ENCODE measurements at regions not wholly inside any gene's neighbourhood (a gene's known extent, or its start where the extent isn't known, plus 50 kb on each side); places are given as distances from the start of the nearest gene placed in this dataset.
"Not testable (repeated sequence)": the region's sequence is repeated elsewhere in the genome, so short reads cannot be mapped to it uniquely, and the experiment has no call there.

DNA sequence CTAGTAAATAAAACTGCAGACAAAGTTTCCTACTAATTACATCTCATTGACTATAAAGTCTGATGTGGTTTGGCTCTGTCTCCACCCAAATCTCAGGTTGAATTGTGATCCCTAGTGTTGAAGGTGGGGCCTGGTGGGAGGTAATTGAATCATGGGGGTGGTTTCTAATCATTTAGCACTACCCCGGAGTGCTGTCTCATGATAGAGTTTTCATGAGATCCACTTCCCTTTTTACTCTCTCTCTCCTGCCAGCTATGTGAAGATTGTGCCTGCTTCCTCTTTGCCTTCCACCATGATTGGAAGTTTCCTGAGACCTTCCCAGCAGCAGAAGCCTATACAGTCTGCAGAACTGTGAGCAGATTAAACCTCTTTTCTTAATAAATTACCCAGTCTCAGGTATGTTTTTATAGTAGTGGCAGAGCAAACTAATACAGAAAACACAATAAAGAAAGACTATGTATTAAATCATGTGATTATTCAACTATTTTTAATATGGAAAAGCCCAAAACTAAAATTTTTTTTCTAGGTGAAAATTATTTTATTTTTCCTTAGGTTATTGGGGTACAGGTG lies 232.1 kb downstream of the FZD1 start:
- H3K4me1 ChIP-seq (ENCODE audit: control extremely low read depth in 1 of 4, control insufficient read depth in 4 of 4, insufficient read depth in 4 of 4, low read length in 3 of 4) = no peaks in the 10 kb centered on the region
- H3K4me3 ChIP-seq (ENCODE audit: control insufficient read depth in 1 of 7, extremely low read depth in 1 of 7, insufficient read depth in 4 of 7, low read depth in 2 of 7, low read length in 6 of 7) = no peak overlapping the region
- peak; percentile 6 to 61 (median 37) for DNase-seq
- CTCF ChIA-PET = no interaction called here
- H3K27ac ChIP-seq (ENCODE audit: insufficient read depth in 1 of 2, low read depth in 1 of 2, low read length in 2 of 2, poor library complexity in 1 of 2, severe bottlenecking in 2 of 2) = no peak overlapping the region
- no peaks in the 10 kb centered on the region for H3K36me3 ChIP-seq (ENCODE audit: control insufficient read depth in 4 of 4, insufficient read depth in 4 of 4, low read length in 3 of 4)
- no peaks in the 10 kb centered on the region for H3K9me3 ChIP-seq (ENCODE audit: control extremely low read depth in 1 of 5, control insufficient read depth in 4 of 5, insufficient read depth in 2 of 5, low read depth in 1 of 5, low read length in 4 of 5)
- POLR2A ChIA-PET = no interaction called here
- 0% methylated on average over 1 of the region's 1 CpG for WGBS (ENCODE audit: insufficient coverage)
- no peaks in the 10 kb centered on the region for H3K27me3 ChIP-seq (replicated peaks in 2 of 5; ENCODE audit: control insufficient read depth in 4 of 5, insufficient read depth in 5 of 5, low read length in 4 of 5)

DNA sequence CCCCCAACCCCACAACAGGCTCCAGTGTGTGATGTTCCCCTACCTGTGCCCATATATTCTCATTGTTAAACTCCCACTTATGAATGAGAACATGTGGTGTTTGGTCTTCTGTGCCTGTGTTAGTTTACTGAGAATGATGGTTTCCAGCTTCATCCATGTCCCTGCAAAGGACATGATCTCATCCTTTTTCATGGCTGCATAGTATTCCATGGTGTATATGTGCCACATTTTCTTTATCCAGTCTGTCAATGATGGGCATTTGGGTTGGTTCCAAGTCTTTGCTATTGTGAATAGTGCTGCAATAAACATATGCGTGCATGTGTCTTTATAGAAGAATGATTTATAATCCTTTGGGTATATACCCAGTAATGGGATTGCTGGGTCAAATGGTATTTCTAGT lies 233.0 kb downstream of the FZD1 start:
- no CpG with 5 or more reads among the region's 1 CpG for WGBS (ENCODE audit: insufficient coverage)
- H3K36me3 ChIP-seq (ENCODE audit: control insufficient read depth in 4 of 4, insufficient read depth in 4 of 4, low read length in 3 of 4); H3K27me3 ChIP-seq (replicated peaks in 2 of 5; ENCODE audit: control insufficient read depth in 4 of 5, insufficient read depth in 5 of 5, low read length in 4 of 5); H3K4me3 ChIP-seq (ENCODE audit: control insufficient read depth in 1 of 7, extremely low read depth in 1 of 7, insufficient read depth in 4 of 7, low read depth in 2 of 7, low read length in 6 of 7); H3K9me3 ChIP-seq (ENCODE audit: control extremely low read depth in 1 of 5, control insufficient read depth in 4 of 5, insufficient read depth in 2 of 5, low read depth in 1 of 5, low read length in 4 of 5); H3K4me1 ChIP-seq (ENCODE audit: control extremely low read depth in 1 of 4, control insufficient read depth in 4 of 4, insufficient read depth in 4 of 4, low read length in 3 of 4); H3K27ac ChIP-seq (ENCODE audit: insufficient read depth in 1 of 2, low read depth in 1 of 2, low read length in 2 of 2, poor library complexity in 1 of 2, severe bottlenecking in 2 of 2); POLR2A ChIA-PET; DNase-seq: not testable (repeated sequence)
- CTCF ChIA-PET = interaction anchor here (0.6 kb wide), 1 partner anchor 219 kb away, joined by 3 read pairs; no protein-coding TSS in a partner anchor

DNA sequence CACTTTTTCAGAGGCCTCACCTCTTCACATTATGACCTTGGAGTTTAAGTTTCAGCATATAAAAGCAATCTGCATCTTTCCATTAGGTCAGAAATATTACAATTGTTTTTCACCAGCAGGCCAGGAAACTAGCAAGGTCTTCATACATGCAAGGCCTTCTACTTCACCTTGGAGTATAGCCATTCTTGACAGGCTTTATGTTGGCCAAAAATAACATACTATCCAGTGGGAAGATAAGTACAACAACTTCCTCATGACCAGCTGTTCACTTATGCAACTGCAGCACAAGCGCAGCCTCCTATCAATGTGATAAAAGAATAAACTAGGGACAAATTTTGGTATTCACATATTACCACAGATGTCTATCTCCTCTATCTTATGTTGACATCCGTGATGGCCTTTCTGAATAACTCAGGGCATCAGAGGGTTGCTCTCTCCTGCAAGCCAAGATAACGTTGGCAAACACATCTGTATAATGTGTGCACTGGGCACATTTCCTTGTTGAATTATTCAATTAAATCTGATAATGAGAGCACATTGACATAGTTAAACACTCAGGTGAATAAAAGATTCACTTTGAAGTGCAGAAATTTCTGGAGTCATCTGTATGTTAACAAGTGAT lies 239.8 kb downstream of the FZD1 start:
- H3K36me3 ChIP-seq (ENCODE audit: control insufficient read depth in 4 of 4, insufficient read depth in 4 of 4, low read length in 3 of 4) = no peaks in the 10 kb centered on the region
- peak in 1 of 3 donors; percentile 0 for DNase-seq
- no peak overlapping the region for H3K27ac ChIP-seq (ENCODE audit: insufficient read depth in 1 of 2, low read depth in 1 of 2, low read length in 2 of 2, poor library complexity in 1 of 2, severe bottlenecking in 2 of 2)
- WGBS (ENCODE audit: insufficient coverage) = no CpG with 5 or more reads among the region's 3 CpGs
- CTCF ChIA-PET = no interaction called here
- no peaks in the 10 kb centered on the region for H3K4me1 ChIP-seq (ENCODE audit: control extremely low read depth in 1 of 4, control insufficient read depth in 4 of 4, insufficient read depth in 4 of 4, low read length in 3 of 4)
- POLR2A ChIA-PET = no interaction called here
- H3K9me3 ChIP-seq (ENCODE audit: control extremely low read depth in 1 of 5, control insufficient read depth in 4 of 5, insufficient read depth in 2 of 5, low read depth in 1 of 5, low read length in 4 of 5) = no peaks in the 10 kb centered on the region
- no peaks in the 10 kb centered on the region for H3K27me3 ChIP-seq (replicated peaks in 2 of 5; ENCODE audit: control insufficient read depth in 4 of 5, insufficient read depth in 5 of 5, low read length in 4 of 5)
- H3K4me3 ChIP-seq (ENCODE audit: control insufficient read depth in 1 of 7, extremely low read depth in 1 of 7, insufficient read depth in 4 of 7, low read depth in 2 of 7, low read length in 6 of 7) = no peak overlapping the region

DNA sequence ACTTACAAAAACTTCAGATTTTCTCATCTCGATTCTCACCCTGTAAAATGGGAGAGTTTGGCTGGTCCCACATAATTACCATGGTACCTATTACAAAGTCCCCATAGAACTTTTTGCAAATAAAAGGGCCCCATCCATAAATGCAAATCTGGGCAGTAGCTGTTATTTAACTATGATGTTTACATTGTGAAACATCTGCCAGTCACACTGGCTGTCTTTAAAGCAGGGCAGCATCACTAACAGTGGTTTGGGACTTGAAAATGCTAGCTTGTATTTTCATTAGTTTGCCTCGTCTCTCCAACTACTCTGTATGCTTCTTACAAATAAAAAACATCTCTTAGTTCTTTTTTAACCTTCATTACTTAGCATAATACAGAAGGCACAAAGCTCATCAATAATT lies 240.7 kb downstream of the FZD1 start:
- Histone ChIP-seq H3K4me1 (ENCODE audit: control extremely low read depth in 1 of 4, control insufficient read depth in 4 of 4, insufficient read depth in 4 of 4, low read length in 3 of 4) (no peaks in the 10 kb centered on the region), H3K9me3 (ENCODE audit: control extremely low read depth in 1 of 5, control insufficient read depth in 4 of 5, insufficient read depth in 2 of 5, low read depth in 1 of 5, low read length in 4 of 5) (no peaks in the 10 kb centered on the region), H3K36me3 (ENCODE audit: control insufficient read depth in 4 of 4, insufficient read depth in 4 of 4, low read length in 3 of 4) (no peaks in the 10 kb centered on the region), H3K27ac (ENCODE audit: insufficient read depth in 1 of 2, low read depth in 1 of 2, low read length in 2 of 2, poor library complexity in 1 of 2, severe bottlenecking in 2 of 2) (no peak overlapping the region), H3K27me3 (replicated peaks in 2 of 5; ENCODE audit: control insufficient read depth in 4 of 5, insufficient read depth in 5 of 5, low read length in 4 of 5) (no peaks in the 10 kb centered on the region), H3K4me3 (ENCODE audit: control insufficient read depth in 1 of 7, extremely low read depth in 1 of 7, insufficient read depth in 4 of 7, low read depth in 2 of 7, low read length in 6 of 7) (no peak overlapping the region)
- ChIA-PET CTCF (no interaction called here), POLR2A (no interaction called here)
- WGBS (ENCODE audit: insufficient coverage) = 84% methylated on average over 2 of the region's 2 CpGs
- DNase-seq = no peak

DNA sequence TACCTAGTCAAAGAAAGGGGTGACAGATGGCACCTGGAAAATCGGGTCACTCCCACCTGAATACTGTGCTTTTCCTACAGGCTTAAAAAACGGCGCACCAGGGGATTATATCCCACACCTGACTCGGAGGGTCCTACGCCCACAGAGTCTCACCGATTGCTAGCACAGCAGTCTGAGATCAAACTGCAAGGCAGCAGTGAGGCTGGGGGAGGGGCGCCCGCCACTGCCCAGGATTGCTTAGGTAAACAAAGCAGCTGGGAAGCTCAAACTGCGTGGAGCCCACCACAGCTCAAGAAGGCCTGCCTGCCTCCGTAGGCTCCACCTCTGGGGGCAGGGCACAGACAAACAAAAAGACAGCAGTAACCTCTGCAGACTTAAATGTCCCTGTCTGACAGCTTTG lies 242.7 kb downstream of the FZD1 start:
- CTCF ChIA-PET; H3K27me3 ChIP-seq (replicated peaks in 2 of 5; ENCODE audit: control insufficient read depth in 4 of 5, insufficient read depth in 5 of 5, low read length in 4 of 5); H3K27ac ChIP-seq (ENCODE audit: insufficient read depth in 1 of 2, low read depth in 1 of 2, low read length in 2 of 2, poor library complexity in 1 of 2, severe bottlenecking in 2 of 2); H3K4me3 ChIP-seq (ENCODE audit: control insufficient read depth in 1 of 7, extremely low read depth in 1 of 7, insufficient read depth in 4 of 7, low read depth in 2 of 7, low read length in 6 of 7); H3K4me1 ChIP-seq (ENCODE audit: control extremely low read depth in 1 of 4, control insufficient read depth in 4 of 4, insufficient read depth in 4 of 4, low read length in 3 of 4); DNase-seq; POLR2A ChIA-PET; H3K9me3 ChIP-seq (ENCODE audit: control extremely low read depth in 1 of 5, control insufficient read depth in 4 of 5, insufficient read depth in 2 of 5, low read depth in 1 of 5, low read length in 4 of 5); H3K36me3 ChIP-seq (ENCODE audit: control insufficient read depth in 4 of 4, insufficient read depth in 4 of 4, low read length in 3 of 4): not testable (repeated sequence)
- WGBS (ENCODE audit: insufficient coverage) = 95% methylated on average over 8 of the region's 10 CpGs

DNA sequence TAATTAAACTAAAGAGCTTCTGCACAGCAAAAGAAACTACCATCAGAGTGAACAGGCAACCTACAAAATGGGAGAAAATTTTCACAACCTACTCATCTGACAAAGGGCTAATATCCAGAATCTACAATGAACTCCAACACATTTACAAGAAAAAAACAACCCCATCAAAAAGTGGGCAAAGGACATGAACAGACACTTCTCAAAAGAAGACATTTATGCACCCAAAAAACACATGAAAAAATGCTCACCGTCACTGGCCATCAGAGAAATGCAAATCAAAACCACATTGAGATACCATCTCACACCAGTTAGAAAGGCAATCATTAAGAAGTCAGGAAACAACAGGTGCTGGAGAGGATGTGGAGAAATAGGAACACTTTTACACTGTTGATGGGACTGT lies 247.6 kb downstream of the FZD1 start:
- POLR2A ChIA-PET = not testable (repeated sequence)

DNA sequence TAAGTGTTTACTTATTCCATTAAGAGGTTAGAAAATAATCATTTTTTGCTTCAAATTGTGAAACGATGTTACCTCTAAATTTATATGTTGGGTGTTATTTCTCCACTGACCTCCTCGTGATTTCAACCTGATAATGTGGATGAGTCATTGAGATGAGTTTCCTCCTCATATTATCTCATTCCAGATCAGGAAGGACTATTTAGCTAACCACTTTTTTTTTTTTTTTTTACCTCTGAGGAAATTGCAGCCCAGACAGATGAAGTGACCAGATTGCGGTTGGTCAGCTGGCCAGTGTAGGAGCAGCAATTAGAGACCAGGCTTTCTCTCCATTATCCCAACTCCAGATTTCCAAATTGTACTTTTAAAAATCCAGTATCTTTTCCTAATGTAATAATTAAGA lies 248.7 kb downstream of the FZD1 start:
- no peaks in the 10 kb centered on the region for H3K9me3 ChIP-seq (ENCODE audit: control extremely low read depth in 1 of 5, control insufficient read depth in 4 of 5, insufficient read depth in 2 of 5, low read depth in 1 of 5, low read length in 4 of 5)
- ChIA-PET CTCF (no interaction called here), POLR2A (no interaction called here)
- H3K4me3 ChIP-seq (ENCODE audit: control insufficient read depth in 1 of 7, extremely low read depth in 1 of 7, insufficient read depth in 4 of 7, low read depth in 2 of 7, low read length in 6 of 7) = no peak overlapping the region
- H3K27me3 ChIP-seq (replicated peaks in 2 of 5; ENCODE audit: control insufficient read depth in 4 of 5, insufficient read depth in 5 of 5, low read length in 4 of 5) = no peaks in the 10 kb centered on the region
- no peak for DNase-seq
- no peaks in the 10 kb centered on the region for H3K36me3 ChIP-seq (ENCODE audit: control insufficient read depth in 4 of 4, insufficient read depth in 4 of 4, low read length in 3 of 4)
- no CpG with 5 or more reads among the region's 3 CpGs for WGBS (ENCODE audit: insufficient coverage)
- no peak overlapping the region for H3K27ac ChIP-seq (ENCODE audit: insufficient read depth in 1 of 2, low read depth in 1 of 2, low read length in 2 of 2, poor library complexity in 1 of 2, severe bottlenecking in 2 of 2)
- H3K4me1 ChIP-seq (ENCODE audit: control extremely low read depth in 1 of 4, control insufficient read depth in 4 of 4, insufficient read depth in 4 of 4, low read length in 3 of 4) = no peaks in the 10 kb centered on the region

More for the DNA sequence above, 247.6 kb downstream of the FZD1 start:
- H3K4me3 ChIP-seq (ENCODE audit: control insufficient read depth in 1 of 7, extremely low read depth in 1 of 7, insufficient read depth in 4 of 7, low read depth in 2 of 7, low read length in 6 of 7); H3K27me3 ChIP-seq (replicated peaks in 2 of 5; ENCODE audit: control insufficient read depth in 4 of 5, insufficient read depth in 5 of 5, low read length in 4 of 5); H3K9me3 ChIP-seq (ENCODE audit: control extremely low read depth in 1 of 5, control insufficient read depth in 4 of 5, insufficient read depth in 2 of 5, low read depth in 1 of 5, low read length in 4 of 5); CTCF ChIA-PET; DNase-seq; H3K36me3 ChIP-seq (ENCODE audit: control insufficient read depth in 4 of 4, insufficient read depth in 4 of 4, low read length in 3 of 4); H3K27ac ChIP-seq (ENCODE audit: insufficient read depth in 1 of 2, low read depth in 1 of 2, low read length in 2 of 2, poor library complexity in 1 of 2, severe bottlenecking in 2 of 2); H3K4me1 ChIP-seq (ENCODE audit: control extremely low read depth in 1 of 4, control insufficient read depth in 4 of 4, insufficient read depth in 4 of 4, low read length in 3 of 4): not testable (repeated sequence)
- WGBS (ENCODE audit: insufficient coverage) = no CpG with 5 or more reads among the region's 1 CpG

Data from common myeloid progenitor, CD34-positive (primary cell).